ENCODE measurements at regions not wholly inside any gene's neighbourhood (a gene's known extent, or its start where the extent isn't known, plus 50 kb on each side); places are given as distances from the start of the nearest gene placed in this dataset.

DNA sequence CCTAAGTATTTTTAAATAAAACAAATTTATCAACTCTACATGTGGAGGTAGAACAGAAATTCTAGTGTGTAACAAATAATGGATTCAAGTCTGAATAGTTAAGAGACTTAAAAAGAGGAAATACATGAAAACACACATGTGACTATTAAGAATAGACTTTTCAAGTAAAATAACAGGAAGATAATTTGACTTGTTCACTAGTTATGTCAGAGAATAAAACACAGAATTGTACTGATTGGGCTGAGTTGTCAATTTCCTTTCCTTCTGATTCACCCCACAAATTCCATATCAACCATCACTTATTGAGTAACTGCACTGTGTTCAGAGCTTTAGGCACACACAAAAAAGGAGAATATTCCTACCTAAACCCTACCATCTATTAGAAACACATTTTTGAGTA lies 557.2 kb downstream of the TUSC7 start:
- no peak for DNase-seq

- DNase-seq = no peak
Measured at GRCh38 chr3:117268318-117268717, 558.7 kb downstream of the TUSC7 start.

GRCh38 chr3:117272274-117272673 lies 562.7 kb downstream of the TUSC7 start:
- no peak for DNase-seq

- DNase-seq = no peak
Measured at GRCh38 chr3:117272876-117273523, 563.4 kb downstream of the TUSC7 start.

DNA sequence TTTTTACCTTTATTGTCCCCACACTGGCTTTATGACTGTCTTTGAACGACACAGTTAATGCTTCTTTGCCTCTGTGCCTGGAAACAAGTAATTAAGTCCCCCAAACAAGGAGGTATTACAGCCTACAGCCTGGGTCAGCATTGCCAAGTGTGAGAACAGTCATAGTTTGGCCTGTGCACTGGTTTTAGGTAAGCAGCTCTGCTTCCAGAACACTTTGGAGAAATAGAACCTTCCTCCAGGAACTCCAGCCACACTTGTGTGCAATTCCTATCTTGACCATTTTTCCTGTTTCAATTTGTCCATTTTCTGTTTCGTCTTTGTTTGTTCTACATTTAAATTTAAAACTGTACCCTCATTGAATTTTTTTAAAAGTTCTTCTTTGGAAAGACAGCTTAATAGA lies 568.2 kb downstream of the TUSC7 start:
- no peak for DNase-seq

GRCh38 chr3:117278424-117279190 lies 569.0 kb downstream of the TUSC7 start:
- no peak for DNase-seq

DNA sequence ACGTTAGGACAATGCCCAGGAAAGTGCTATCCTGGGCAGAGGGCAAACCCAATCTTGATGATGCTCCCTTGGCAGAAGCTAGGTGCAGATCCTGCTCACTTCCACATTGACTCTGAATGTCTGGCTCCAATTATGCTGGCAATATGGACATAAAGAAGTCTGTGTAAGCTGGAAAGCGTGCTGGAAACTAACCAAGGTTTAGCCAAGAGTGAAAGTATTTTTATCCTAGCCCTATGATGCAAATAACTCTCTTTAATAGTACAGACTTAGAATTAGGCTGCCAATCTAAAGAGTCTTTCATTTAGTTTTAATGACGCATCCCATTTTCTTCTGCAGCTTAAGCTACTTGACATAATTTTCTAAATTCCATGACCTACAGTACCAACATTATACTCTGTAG lies 571.8 kb downstream of the TUSC7 start:
- DNase-seq = no peak

- no peak for DNase-seq
Measured at GRCh38 chr3:117282566-117282965, 573.0 kb downstream of the TUSC7 start.

GRCh38 chr3:117285737-117286136 lies 576.2 kb downstream of the TUSC7 start:
- no peak for DNase-seq

- DNase-seq = no peak
Measured at GRCh38 chr3:117286488-117286887, 576.9 kb downstream of the TUSC7 start.

GRCh38 chr3:117287602-117288001 lies 578.0 kb downstream of the TUSC7 start:
- no peak for DNase-seq

GRCh38 chr3:117291476-117291875 lies 581.9 kb downstream of the TUSC7 start:
- no peak for DNase-seq

DNA sequence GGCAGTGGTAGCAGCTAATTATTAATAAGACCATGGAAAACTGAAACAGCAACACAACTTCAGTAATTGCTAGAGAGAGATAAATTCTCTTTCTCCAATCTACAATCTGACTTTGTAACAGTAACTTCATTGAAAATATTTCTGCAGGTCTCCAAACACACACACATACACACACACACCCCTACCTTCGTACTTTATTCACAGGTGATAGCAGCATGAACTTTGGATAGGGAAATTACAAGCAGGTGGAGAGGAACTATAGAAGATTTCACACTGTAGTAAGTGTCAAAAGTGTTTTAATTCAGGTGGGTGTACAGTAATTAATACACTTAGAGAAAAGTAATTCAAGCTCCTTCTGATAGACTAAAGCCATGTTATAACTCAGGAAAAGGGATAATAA lies 587.5 kb downstream of the TUSC7 start:
- DNase-seq = no peak

- DNase-seq = no peak
Measured at GRCh38 chr3:117297541-117297940, 588.0 kb downstream of the TUSC7 start.

- no peak for DNase-seq
Measured at GRCh38 chr3:117298273-117298672, 588.7 kb downstream of the TUSC7 start.

GRCh38 chr3:117302428-117302827 lies 592.8 kb downstream of the TUSC7 start:
- DNase-seq = no peak

DNA sequence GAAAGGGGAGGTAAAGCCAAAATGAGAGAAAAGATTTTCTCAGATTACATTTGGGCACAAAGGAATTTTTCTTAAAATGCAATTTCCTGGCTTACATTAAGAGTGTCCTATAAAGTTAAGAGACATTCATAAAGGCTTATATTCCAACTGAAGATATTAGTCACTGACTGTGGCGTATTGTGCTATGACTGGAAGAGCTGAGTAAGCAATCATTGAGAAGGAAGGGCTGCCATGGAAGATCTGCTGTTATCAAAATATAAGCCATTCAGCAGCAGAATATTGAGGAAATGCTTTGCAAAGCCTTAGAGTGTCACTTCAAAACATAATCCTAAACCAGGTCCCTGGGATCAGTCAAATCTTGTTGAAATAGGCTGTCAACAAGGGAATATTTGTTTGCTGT lies 593.9 kb downstream of the TUSC7 start:
- no peak for DNase-seq

- no peak for DNase-seq
Measured at GRCh38 chr3:117304681-117305080, 595.1 kb downstream of the TUSC7 start.

DNA sequence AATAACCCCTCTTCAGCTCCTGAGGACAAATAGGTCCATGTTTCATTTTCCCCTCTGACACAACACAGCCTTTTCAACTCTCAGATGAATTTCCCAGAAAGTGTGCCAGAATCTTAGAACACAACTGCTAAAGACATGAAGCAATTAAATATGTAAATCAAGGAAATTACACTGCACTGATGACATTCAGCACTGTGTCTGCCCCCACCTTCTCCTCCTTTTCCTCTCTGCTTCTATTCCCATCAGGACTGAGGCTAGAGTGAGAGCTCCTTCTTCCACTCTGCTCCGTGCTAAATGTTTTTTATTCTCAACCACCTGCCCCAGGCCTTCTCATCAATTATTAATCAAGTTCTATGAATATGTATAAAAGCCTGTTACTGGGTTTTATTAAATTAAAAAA lies 596.1 kb downstream of the TUSC7 start:
- DNase-seq = no peak

DNA sequence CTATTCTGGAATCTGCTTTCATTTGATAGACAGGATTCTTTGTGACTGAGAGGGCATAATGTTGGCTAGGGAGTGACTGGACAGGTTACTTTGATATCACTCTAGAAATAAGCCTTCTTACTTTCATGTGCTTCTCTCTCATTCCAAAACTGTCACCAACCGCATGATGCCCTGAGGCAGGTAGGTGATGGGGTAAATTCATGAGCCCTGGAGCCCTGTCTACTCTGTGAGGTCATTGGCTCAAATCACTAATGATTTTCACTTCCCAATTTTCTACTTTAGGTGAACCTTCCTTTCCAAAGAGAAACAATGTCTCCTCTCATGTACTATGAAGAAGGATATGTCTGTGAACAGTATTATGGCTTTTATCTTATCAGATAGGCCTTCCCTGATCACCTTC lies 596.7 kb downstream of the TUSC7 start:
- no peak for DNase-seq

- no peak for DNase-seq
Measured at GRCh38 chr3:117308353-117308752, 598.8 kb downstream of the TUSC7 start.

- DNase-seq = no peak
Measured at GRCh38 chr3:117308756-117309155, 599.2 kb downstream of the TUSC7 start.

DNA sequence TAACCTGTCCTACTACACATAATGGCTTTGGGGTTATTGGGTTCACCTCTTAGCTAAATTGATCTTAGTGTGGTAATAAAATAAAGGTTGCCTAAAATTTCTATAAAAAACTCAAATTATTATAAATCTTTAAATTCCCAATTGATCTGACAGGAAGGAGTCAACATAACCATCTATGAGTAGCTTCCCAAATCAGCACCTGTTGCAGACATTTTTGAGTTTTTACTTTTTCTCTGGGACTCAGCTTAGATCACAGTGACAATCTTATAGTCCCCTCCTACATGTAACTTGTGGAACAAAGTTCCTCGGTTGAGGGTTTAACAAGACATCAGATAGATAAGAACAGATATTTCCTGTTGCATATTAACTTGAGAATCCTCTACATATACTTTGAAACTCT lies 601.0 kb downstream of the TUSC7 start:
- no peak for DNase-seq

DNA sequence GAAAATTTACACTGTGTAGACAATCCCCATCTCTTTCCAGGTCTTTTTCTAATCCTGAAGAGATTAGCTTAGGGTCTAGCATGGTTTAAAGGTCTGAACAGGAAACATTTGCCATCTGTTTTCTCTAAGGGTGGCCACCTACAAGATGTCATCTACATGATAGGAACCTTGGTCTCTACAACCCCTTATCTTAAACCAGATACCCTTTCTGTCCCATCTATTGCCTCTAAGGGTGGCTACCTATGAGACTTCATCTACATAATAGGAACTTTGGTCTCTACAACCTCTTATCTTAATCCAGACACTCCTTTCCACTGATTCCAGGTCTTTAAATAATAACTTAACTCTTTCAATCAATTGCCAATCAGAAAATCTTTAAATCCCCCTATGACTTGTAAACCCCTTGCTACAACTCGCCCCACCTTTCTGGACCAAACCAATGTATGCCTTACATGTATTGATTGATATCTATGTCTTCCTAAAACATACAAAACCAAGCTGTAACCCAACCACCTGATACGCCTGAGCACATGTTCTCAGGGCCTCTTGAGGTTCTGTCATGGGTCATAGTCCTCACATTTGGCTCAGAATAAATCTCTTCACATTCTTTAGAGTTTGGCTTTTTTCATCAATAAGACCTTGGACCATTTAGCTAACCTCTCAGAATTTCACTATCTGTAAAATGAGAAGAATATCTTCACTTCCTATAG lies 605.0 kb downstream of the TUSC7 start:
- DNase-seq = no peak

Measured in hematopoietic multipotent progenitor cell treated with erythropoietin and hydrocortisone succinate and interleukin-3 and kit ligand, for 6 days (in vitro differentiated cells).